ENCODE measurements at regions not wholly inside any gene's neighbourhood (a gene's known extent, or its start where the extent isn't known, plus 50 kb on each side); places are given as distances from the start of the nearest gene placed in this dataset.

- DNase-seq (ENCODE audit: low read depth, low spot score): no peak
- H3K9ac ChIP-seq (ENCODE audit: insufficient read length): no peak overlapping the region
- H3K9me3 ChIP-seq (ENCODE audit: low read depth, low read length): no peaks in the 10 kb centered on the region
- no peak overlapping the region for H3K4me3 ChIP-seq
- no peak overlapping the region for H3K27ac ChIP-seq
- no peaks in the 10 kb centered on the region for H3K36me3 ChIP-seq (ENCODE audit: insufficient read depth, low read length)
- no peak for TF ChIP-seq FOXP2 (optimal IDR thresholded peaks at IDR 0.05; ENCODE audit: control extremely low read depth, extremely low read length, insufficient read depth)
- TF ChIP-seq POLR2AphosphoS5 (IDR thresholded peaks at IDR 0.05; ENCODE audit: borderline replicate concordance, low read depth, low read length): no peak
- TF ChIP-seq EZH2 (IDR thresholded peaks at IDR 0.05): no peak
Measured at GRCh38 chr11:43583548-43583947, 97.0 kb upstream of the HSD17B12 start.

GRCh38 chr11:43585877-43586608 lies 94.5 kb upstream of the HSD17B12 start:
- TF ChIP-seq POLR2AphosphoS5 (IDR thresholded peaks at IDR 0.05; ENCODE audit: borderline replicate concordance, low read depth, low read length): no peak
- no peak for TF ChIP-seq FOXP2 (optimal IDR thresholded peaks at IDR 0.05; ENCODE audit: control extremely low read depth, extremely low read length, insufficient read depth)
- TF ChIP-seq EZH2 (IDR thresholded peaks at IDR 0.05): no peak
- Histone ChIP-seq H3K9ac (ENCODE audit: insufficient read length) (no peak overlapping the region), H3K36me3 (ENCODE audit: insufficient read depth, low read length) (no peaks in the 10 kb centered on the region), H3K9me3 (ENCODE audit: low read depth, low read length) (no peaks in the 10 kb centered on the region), H3K4me3 (no peak overlapping the region), H3K27ac (no peak overlapping the region)
- no peak for DNase-seq (ENCODE audit: low read depth, low spot score)

- no peak overlapping the region for H3K9ac ChIP-seq (ENCODE audit: insufficient read length)
- no peaks in the 10 kb centered on the region for H3K36me3 ChIP-seq (ENCODE audit: insufficient read depth, low read length)
- no peak overlapping the region for H3K4me3 ChIP-seq
- TF ChIP-seq POLR2AphosphoS5 (IDR thresholded peaks at IDR 0.05; ENCODE audit: borderline replicate concordance, low read depth, low read length) (no peak), FOXP2 (optimal IDR thresholded peaks at IDR 0.05; ENCODE audit: control extremely low read depth, extremely low read length, insufficient read depth) (no peak), EZH2 (IDR thresholded peaks at IDR 0.05) (no peak)
- no peak for DNase-seq (ENCODE audit: low read depth, low spot score)
- no peaks in the 10 kb centered on the region for H3K9me3 ChIP-seq (ENCODE audit: low read depth, low read length)
- H3K27ac ChIP-seq: no peak overlapping the region
Measured at GRCh38 chr11:43589601-43590250, 90.8 kb upstream of the HSD17B12 start.

GRCh38 chr11:43601511-43601910 lies 79.0 kb upstream of the HSD17B12 start:
- Histone ChIP-seq H3K27ac (no peak overlapping the region), H3K4me3 (no peak overlapping the region), H3K36me3 (ENCODE audit: insufficient read depth, low read length) (no peaks in the 10 kb centered on the region), H3K9ac (ENCODE audit: insufficient read length) (no peak overlapping the region), H3K9me3 (ENCODE audit: low read depth, low read length) (no peaks in the 10 kb centered on the region)
- no peak for DNase-seq (ENCODE audit: low read depth, low spot score)
- TF ChIP-seq POLR2AphosphoS5 (IDR thresholded peaks at IDR 0.05; ENCODE audit: borderline replicate concordance, low read depth, low read length) (no peak), EZH2 (IDR thresholded peaks at IDR 0.05) (no peak), FOXP2 (optimal IDR thresholded peaks at IDR 0.05; ENCODE audit: control extremely low read depth, extremely low read length, insufficient read depth) (no peak)

- no peak for TF ChIP-seq FOXP2 (optimal IDR thresholded peaks at IDR 0.05; ENCODE audit: control extremely low read depth, extremely low read length, insufficient read depth)
- no peak for TF ChIP-seq EZH2 (IDR thresholded peaks at IDR 0.05)
- no peak for TF ChIP-seq POLR2AphosphoS5 (IDR thresholded peaks at IDR 0.05; ENCODE audit: borderline replicate concordance, low read depth, low read length)
- no peaks in the 10 kb centered on the region for H3K36me3 ChIP-seq (ENCODE audit: insufficient read depth, low read length)
- no peak overlapping the region for H3K9ac ChIP-seq (ENCODE audit: insufficient read length)
- no peak overlapping the region for H3K4me3 ChIP-seq
- H3K27ac ChIP-seq: no peak overlapping the region
- no peaks in the 10 kb centered on the region for H3K9me3 ChIP-seq (ENCODE audit: low read depth, low read length)
- no peak for DNase-seq (ENCODE audit: low read depth, low spot score)
Measured at GRCh38 chr11:43602670-43603069, 77.9 kb upstream of the HSD17B12 start.

- Histone ChIP-seq H3K9ac (ENCODE audit: insufficient read length) (no peak overlapping the region), H3K4me3 (no peak overlapping the region), H3K9me3 (ENCODE audit: low read depth, low read length) (peaks cover 7% of the 10 kb centered on the region; the same call in 1 of the 2 replicates), H3K27ac (no peak overlapping the region), H3K36me3 (ENCODE audit: insufficient read depth, low read length) (no peaks in the 10 kb centered on the region)
- TF ChIP-seq EZH2 (IDR thresholded peaks at IDR 0.05) (no peak), FOXP2 (optimal IDR thresholded peaks at IDR 0.05; ENCODE audit: control extremely low read depth, extremely low read length, insufficient read depth) (no peak), POLR2AphosphoS5 (IDR thresholded peaks at IDR 0.05; ENCODE audit: borderline replicate concordance, low read depth, low read length) (no peak)
- DNase-seq (ENCODE audit: low read depth, low spot score): no peak
Measured at GRCh38 chr11:43614214-43614613, 66.3 kb upstream of the HSD17B12 start.

GRCh38 chr11:43619863-43620505 lies 60.6 kb upstream of the HSD17B12 start:
- no peak overlapping the region for H3K27ac ChIP-seq
- no peak overlapping the region for H3K9ac ChIP-seq (ENCODE audit: insufficient read length)
- H3K36me3 ChIP-seq (ENCODE audit: insufficient read depth, low read length): no peaks in the 10 kb centered on the region
- H3K4me3 ChIP-seq: no peak overlapping the region
- TF ChIP-seq POLR2AphosphoS5 (IDR thresholded peaks at IDR 0.05; ENCODE audit: borderline replicate concordance, low read depth, low read length): no peak
- no peak for TF ChIP-seq EZH2 (IDR thresholded peaks at IDR 0.05)
- TF ChIP-seq FOXP2 (optimal IDR thresholded peaks at IDR 0.05; ENCODE audit: control extremely low read depth, extremely low read length, insufficient read depth): no peak
- DNase-seq (ENCODE audit: low read depth, low spot score): no peak
- no peaks in the 10 kb centered on the region for H3K9me3 ChIP-seq (ENCODE audit: low read depth, low read length)

- Histone ChIP-seq H3K27ac (peak overlapping the region; percentile 77), H3K36me3 (ENCODE audit: insufficient read depth, low read length) (no peaks in the 10 kb centered on the region), H3K9me3 (ENCODE audit: low read depth, low read length) (no peaks in the 10 kb centered on the region), H3K9ac (ENCODE audit: insufficient read length) (peak overlapping the region; percentile 52), H3K4me3 (peak overlapping the region; percentile 67)
- no peak for TF ChIP-seq EZH2 (IDR thresholded peaks at IDR 0.05)
- no peak for TF ChIP-seq FOXP2 (optimal IDR thresholded peaks at IDR 0.05; ENCODE audit: control extremely low read depth, extremely low read length, insufficient read depth)
- TF ChIP-seq POLR2AphosphoS5 (IDR thresholded peaks at IDR 0.05; ENCODE audit: borderline replicate concordance, low read depth, low read length): no peak
- no peak for DNase-seq (ENCODE audit: low read depth, low spot score)
Measured at GRCh38 chr11:43626798-43627197, 53.7 kb upstream of the HSD17B12 start.
